IPS-18a (cell line): ENCODE measurements at regions not wholly inside any gene's neighbourhood (a gene's known extent, or its start where the extent isn't known, plus 50 kb on each side); places are given as distances from the start of the nearest gene placed in this dataset.

ENCODE experiments used
- H3K27ac ChIP-seq: one replicate; pipeline ENCODE4 v1.5.1; 2013; ENCODE audit warnings: low read length
- H3K27me3 ChIP-seq: one replicate; pipeline ENCODE4 v1.6.1; 2013; ENCODE audit warnings: mild to moderate bottlenecking, low read length; ENCODE audit not compliant: control insufficient read depth, insufficient read depth
- H3K36me3 ChIP-seq: one replicate; pipeline ENCODE4 v1.6.1; 2013; ENCODE audit warnings: low read depth, low read length; ENCODE audit not compliant: control insufficient read depth
- H3K4me1 ChIP-seq: one replicate; pipeline ENCODE4 v1.6.1; 2013; ENCODE audit warnings: low read depth, low read length; ENCODE audit not compliant: control insufficient read depth
- H3K4me3 ChIP-seq: one replicate; pipeline ENCODE4 v1.5.1; 2013; ENCODE audit warnings: low read length
- H3K9ac ChIP-seq: one replicate; pipeline ENCODE4 v1.6.1; 2013; ENCODE audit warnings: mild to moderate bottlenecking, low read length, moderate library complexity
- H3K9me3 ChIP-seq: one replicate; pipeline ENCODE4 v1.6.1; 2013; ENCODE audit warnings: low read depth, low read length; ENCODE audit not compliant: control insufficient read depth

- no peak overlapping the region for H3K9ac ChIP-seq
- H3K36me3 ChIP-seq = no peaks in the 10 kb centered on the region
- H3K9me3 ChIP-seq = no peaks in the 10 kb centered on the region
- no peaks in the 10 kb centered on the region for H3K4me1 ChIP-seq
- no peak overlapping the region for H3K4me3 ChIP-seq
- no peak overlapping the region for H3K27ac ChIP-seq
- H3K27me3 ChIP-seq = no peaks in the 10 kb centered on the region
These were observed 78.9 kb upstream of the YWHAQ start for GRCh38 chr2:9709539-9710285.

- H3K9me3 ChIP-seq = no peaks in the 10 kb centered on the region
- no peak overlapping the region for H3K4me3 ChIP-seq
- no peaks in the 10 kb centered on the region for H3K4me1 ChIP-seq
- H3K27ac ChIP-seq = no peak overlapping the region
- H3K36me3 ChIP-seq = no peaks in the 10 kb centered on the region
- no peak overlapping the region for H3K9ac ChIP-seq
- no peaks in the 10 kb centered on the region for H3K27me3 ChIP-seq
These were observed 79.5 kb upstream of the YWHAQ start for GRCh38 chr2:9710311-9710710.

- no peaks in the 10 kb centered on the region for H3K9me3 ChIP-seq
- no peaks in the 10 kb centered on the region for H3K36me3 ChIP-seq
- H3K27me3 ChIP-seq = no peaks in the 10 kb centered on the region
- no peak overlapping the region for H3K27ac ChIP-seq
- H3K4me1 ChIP-seq = no peaks in the 10 kb centered on the region
- no peak overlapping the region for H3K9ac ChIP-seq
- H3K4me3 ChIP-seq = no peak overlapping the region
These were observed 81.5 kb upstream of the YWHAQ start for GRCh38 chr2:9712263-9712662.

GRCh38 chr2:9714630-9715214 is 83.9 kb upstream of the YWHAQ start:
- no peak overlapping the region for H3K4me3 ChIP-seq
- H3K4me1 ChIP-seq = no peaks in the 10 kb centered on the region

DNA sequence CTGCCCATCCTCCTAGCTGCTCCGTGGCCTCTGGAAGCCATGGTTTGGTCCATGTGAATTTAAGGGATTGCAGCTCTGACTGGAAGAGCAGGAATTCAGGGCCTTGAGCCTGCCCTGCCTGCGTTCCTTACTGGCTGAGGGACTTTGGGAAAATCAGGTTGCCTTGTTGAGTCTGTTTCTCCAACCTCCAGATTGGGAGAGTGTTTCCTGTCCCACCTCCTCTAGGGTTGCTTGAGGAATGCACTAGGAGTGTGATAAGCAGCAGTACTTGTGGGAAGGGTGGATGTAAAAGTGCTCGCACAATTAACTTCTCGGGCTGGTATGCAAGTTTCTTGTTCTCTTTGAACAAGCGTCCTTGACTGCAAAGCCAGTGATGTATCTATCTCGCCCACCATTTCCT is 84.4 kb upstream of the YWHAQ start:
- no peak overlapping the region for H3K9ac ChIP-seq
- no peaks in the 10 kb centered on the region for H3K36me3 ChIP-seq
- H3K9me3 ChIP-seq = no peaks in the 10 kb centered on the region
- H3K4me3 ChIP-seq = no peak overlapping the region
- H3K27ac ChIP-seq = no peak overlapping the region
- H3K4me1 ChIP-seq = no peaks in the 10 kb centered on the region
- no peaks in the 10 kb centered on the region for H3K27me3 ChIP-seq

More at GRCh38 chr2:9714630-9715214, 83.9 kb upstream of the YWHAQ start:
- H3K9me3 ChIP-seq = no peaks in the 10 kb centered on the region
- no peaks in the 10 kb centered on the region for H3K36me3 ChIP-seq
- H3K27ac ChIP-seq = no peak overlapping the region
- no peak overlapping the region for H3K9ac ChIP-seq
- no peaks in the 10 kb centered on the region for H3K27me3 ChIP-seq

DNA sequence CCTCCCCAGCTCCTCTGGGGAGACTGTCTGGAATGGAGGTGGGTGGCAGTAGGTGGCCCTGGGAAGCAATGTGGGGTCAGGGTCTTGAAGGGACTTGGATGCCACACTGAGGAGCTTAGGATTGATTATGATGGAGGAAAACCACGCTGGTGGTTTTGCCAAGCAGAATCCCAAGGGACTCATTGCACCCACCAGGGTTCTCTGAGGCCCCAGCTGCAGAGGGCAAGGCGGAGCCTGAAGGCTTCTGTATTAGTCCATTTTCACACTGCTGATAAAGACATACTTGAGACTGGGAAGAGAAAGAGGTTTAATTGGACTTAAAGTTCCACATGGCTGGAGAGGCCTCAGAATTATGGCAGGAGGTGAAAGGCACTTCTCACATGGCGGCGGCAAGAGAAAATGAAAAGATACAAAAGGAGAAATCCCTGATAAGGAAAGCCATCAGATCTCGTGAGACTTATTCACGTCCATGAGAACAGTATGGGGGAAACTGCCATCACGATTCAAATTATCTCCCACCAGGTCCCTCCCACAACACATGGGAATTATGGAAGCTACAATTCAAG is 87.2 kb upstream of the YWHAQ start:
- H3K27ac ChIP-seq = no peak overlapping the region
- no peaks in the 10 kb centered on the region for H3K4me1 ChIP-seq
- H3K27me3 ChIP-seq = no peaks in the 10 kb centered on the region
- H3K9me3 ChIP-seq = no peaks in the 10 kb centered on the region
- no peak overlapping the region for H3K9ac ChIP-seq
- H3K4me3 ChIP-seq = no peak overlapping the region
- H3K36me3 ChIP-seq = no peaks in the 10 kb centered on the region

DNA sequence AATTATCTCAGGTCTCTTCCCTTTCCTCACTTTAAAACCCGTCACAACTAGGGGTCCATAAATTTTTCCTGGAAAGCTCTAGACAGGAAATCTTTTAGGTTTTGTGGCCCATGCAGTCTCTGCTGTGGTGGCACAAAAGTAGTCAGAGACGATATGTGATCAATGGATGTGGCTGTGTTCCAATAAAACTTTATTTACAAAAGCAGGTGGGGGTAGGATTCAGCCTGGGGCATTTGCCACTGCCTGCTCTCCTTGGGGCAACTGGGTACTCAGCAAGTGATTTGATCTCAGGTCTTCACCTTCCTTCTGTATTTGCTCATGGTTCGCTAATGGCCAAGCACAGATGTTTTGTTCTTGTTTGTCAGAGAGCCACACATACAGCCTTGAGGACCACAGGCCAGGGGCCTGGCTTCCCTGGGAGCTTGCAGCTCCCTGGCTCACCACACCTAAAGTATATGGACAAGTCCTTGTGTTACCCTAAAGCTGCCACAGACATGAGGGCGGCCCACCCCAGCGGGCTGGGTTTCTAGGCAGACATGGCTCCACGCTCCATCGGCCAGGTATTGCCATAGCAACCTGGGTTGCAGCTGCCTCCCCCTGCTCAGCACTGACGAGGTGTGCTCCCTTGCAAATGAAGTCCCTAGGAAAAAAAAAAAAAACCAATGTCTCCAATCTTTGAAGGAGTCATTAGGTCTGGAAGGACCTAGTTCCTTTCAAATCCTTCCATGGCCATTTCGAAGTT is 89.7 kb upstream of the YWHAQ start:
- Histone ChIP-seq H3K9ac (no peak overlapping the region), H3K9me3 (no peaks in the 10 kb centered on the region), H3K36me3 (no peaks in the 10 kb centered on the region), H3K27me3 (no peaks in the 10 kb centered on the region), H3K4me3 (no peak overlapping the region), H3K4me1 (no peaks in the 10 kb centered on the region), H3K27ac (no peak overlapping the region)

DNA sequence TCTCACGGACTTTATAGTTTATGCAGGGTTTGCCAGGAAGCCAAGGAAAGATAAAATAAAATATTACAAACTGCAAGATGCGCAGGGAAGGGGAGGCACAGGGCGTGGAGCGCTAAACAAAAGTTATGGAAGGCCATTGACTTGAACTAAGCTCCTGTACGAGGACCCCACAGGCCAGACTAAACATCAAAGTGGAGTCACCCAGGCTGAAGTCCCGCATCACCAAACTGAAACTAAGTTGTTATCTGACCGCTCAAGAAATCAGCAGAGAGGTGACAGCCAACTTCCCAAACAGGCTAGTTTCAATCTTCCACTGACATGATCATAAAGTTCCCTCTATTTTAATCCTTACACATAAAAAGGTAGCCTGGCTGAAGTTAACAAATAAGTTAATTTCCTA is 90.5 kb upstream of the YWHAQ start:
- Histone ChIP-seq H3K4me3 (no peak overlapping the region), H3K9ac (no peak overlapping the region), H3K4me1 (no peaks in the 10 kb centered on the region), H3K36me3 (no peaks in the 10 kb centered on the region), H3K27ac (no peak overlapping the region), H3K27me3 (no peaks in the 10 kb centered on the region), H3K9me3 (no peaks in the 10 kb centered on the region)

GRCh38 chr2:9722451-9722850 is 91.7 kb upstream of the YWHAQ start:
- no peak overlapping the region for H3K9ac ChIP-seq
- no peaks in the 10 kb centered on the region for H3K27me3 ChIP-seq
- H3K36me3 ChIP-seq = no peaks in the 10 kb centered on the region
- no peaks in the 10 kb centered on the region for H3K4me1 ChIP-seq
- no peaks in the 10 kb centered on the region for H3K9me3 ChIP-seq
- H3K4me3 ChIP-seq = no peak overlapping the region
- no peak overlapping the region for H3K27ac ChIP-seq

GRCh38 chr2:9724565-9724964 is 93.8 kb upstream of the YWHAQ start:
- no peaks in the 10 kb centered on the region for H3K4me1 ChIP-seq
- H3K36me3 ChIP-seq = no peaks in the 10 kb centered on the region
- H3K4me3 ChIP-seq = no peak overlapping the region
- no peak overlapping the region for H3K9ac ChIP-seq
- H3K27ac ChIP-seq = no peak overlapping the region
- H3K9me3 ChIP-seq = no peaks in the 10 kb centered on the region
- H3K27me3 ChIP-seq = no peaks in the 10 kb centered on the region

DNA sequence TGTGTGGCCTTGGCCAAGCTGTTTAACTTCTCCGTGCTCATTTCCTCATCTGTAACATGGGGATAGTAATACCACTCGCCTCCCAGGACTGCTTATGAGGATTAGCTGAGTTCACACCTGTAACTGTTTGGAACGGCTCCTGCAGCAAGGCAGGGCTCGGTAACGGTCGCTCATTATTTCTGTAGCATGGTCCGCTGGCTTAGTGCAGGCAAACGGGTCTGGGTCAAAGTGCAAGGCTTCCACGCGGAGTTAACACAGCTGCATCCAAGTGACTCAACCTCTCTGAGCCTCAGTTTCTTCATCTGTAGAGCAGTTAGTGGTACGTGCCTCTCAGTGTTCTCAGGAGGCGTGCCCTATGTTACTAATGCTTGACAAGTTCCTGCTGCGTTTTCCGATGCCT is 94.3 kb upstream of the YWHAQ start:
- Histone ChIP-seq H3K4me1 (no peaks in the 10 kb centered on the region), H3K27ac (no peak overlapping the region), H3K9ac (no peak overlapping the region), H3K36me3 (no peaks in the 10 kb centered on the region), H3K9me3 (no peaks in the 10 kb centered on the region), H3K4me3 (no peak overlapping the region), H3K27me3 (no peaks in the 10 kb centered on the region)
